Prostate gland (tissue), 2 donors: ENCODE measurements at regions not wholly inside any gene's neighbourhood (a gene's known extent, or its start where the extent isn't known, plus 50 kb on each side); places are given as distances from the start of the nearest gene placed in this dataset.

Source experiments
- POLR2A ChIP-seq: fragments of 450-650 bp; IDR thresholded peaks from one replicate; pipeline ENCODE4 v1.6.1; 2016; ENCODE audit warnings: antibody characterized with exemption, mild to moderate bottlenecking
- TF ChIP-seq, protein P1 (sequence below), 4 experiments: fragments of 200-600 bp in 2 of 4; fragments of 450-650 bp in 2 of 4; sonication (generic) in 2 of 4; IDR thresholded peaks; 1 replicate in 3 of 4; 2 replicates in 1 of 4; pipeline ENCODE4 v1.5.1; 2016 to 2019; ENCODE audit warnings: antibody characterized with exemption in 4 of 4, mild to moderate bottlenecking in 2 of 4, moderate library complexity in 2 of 4

GRCh38 chr13:34340534-34340933, 522.6 kb downstream of the RFC3 start:
- TF ChIP-seq, protein P1, sequence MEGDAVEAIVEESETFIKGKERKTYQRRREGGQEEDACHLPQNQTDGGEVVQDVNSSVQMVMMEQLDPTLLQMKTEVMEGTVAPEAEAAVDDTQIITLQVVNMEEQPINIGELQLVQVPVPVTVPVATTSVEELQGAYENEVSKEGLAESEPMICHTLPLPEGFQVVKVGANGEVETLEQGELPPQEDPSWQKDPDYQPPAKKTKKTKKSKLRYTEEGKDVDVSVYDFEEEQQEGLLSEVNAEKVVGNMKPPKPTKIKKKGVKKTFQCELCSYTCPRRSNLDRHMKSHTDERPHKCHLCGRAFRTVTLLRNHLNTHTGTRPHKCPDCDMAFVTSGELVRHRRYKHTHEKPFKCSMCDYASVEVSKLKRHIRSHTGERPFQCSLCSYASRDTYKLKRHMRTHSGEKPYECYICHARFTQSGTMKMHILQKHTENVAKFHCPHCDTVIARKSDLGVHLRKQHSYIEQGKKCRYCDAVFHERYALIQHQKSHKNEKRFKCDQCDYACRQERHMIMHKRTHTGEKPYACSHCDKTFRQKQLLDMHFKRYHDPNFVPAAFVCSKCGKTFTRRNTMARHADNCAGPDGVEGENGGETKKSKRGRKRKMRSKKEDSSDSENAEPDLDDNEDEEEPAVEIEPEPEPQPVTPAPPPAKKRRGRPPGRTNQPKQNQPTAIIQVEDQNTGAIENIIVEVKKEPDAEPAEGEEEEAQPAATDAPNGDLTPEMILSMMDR (IDR thresholded peaks at IDR 0.05): no peak
- no peak for TF ChIP-seq POLR2A
